Gastrocnemius medialis (tissue), 4 donors: ENCODE measurements at regions not wholly inside any gene's neighbourhood (a gene's known extent, or its start where the extent isn't known, plus 50 kb on each side); places are given as distances from the start of the nearest gene placed in this dataset.

Experiments used
- ATAC-seq, 2 donors: fragments of 150-250 bp; one replicate each; pipeline ENCODE4 v1.9.1; 2016
- DNase-seq, 2 donors: peaks; one replicate each; pipeline ENCODE4 v3.0.0-alpha.2; 2019
- H3K27ac ChIP-seq, 4 donors: fragments of 200-600 bp; sonication (generic); 1 replicate in 1 of 4; 2 replicates in 3 of 4; pipeline ENCODE4 v1.5.1; 2016 to 2018; ENCODE audit warnings: mild to moderate bottlenecking in 2 of 4, moderate library complexity in 1 of 4
- H3K27me3 ChIP-seq, 3 donors: fragments of 200-600 bp; sonication (generic) in 2 of 3; 1 replicate in 1 of 3; 2 replicates in 2 of 3; pipeline versions ENCODE4 v1.5.1 to v1.6.0; 2016 to 2019; ENCODE audit warnings: mild to moderate bottlenecking in 1 of 3, moderate library complexity in 1 of 3
- H3K36me3 ChIP-seq, 2 donors: fragments of 200-600 bp; sonication (generic) in 1 of 2; one replicate each; pipeline ENCODE4 v1.5.1; 2017 to 2018
- H3K4me1 ChIP-seq, 2 donors: fragments of 200-600 bp; sonication (generic) in 1 of 2; one replicate each; pipeline ENCODE4 v1.5.1; 2016 to 2017; ENCODE audit warnings: mild to moderate bottlenecking in 2 of 2
- H3K4me3 ChIP-seq, 4 donors: fragments of 200-600 bp; sonication (generic) in 3 of 4; 1 replicate in 1 of 4; 2 replicates in 3 of 4; pipeline ENCODE4 v1.5.1; 2016 to 2019; ENCODE audit warnings: mild to moderate bottlenecking in 2 of 4
- H3K9me3 ChIP-seq, 3 donors: fragments of 200-600 bp; sonication (generic) in 2 of 3; 1 replicate in 1 of 3; 2 replicates in 2 of 3; pipeline ENCODE4 v1.5.1; 2016 to 2019
- CTCF ChIP-seq, 5 experiments: fragments of 450-650 bp in 3 of 5; fragments of 200-600 bp in 2 of 5; sonication (generic) in 2 of 5; IDR thresholded peaks in 4 of 5; conservative IDR thresholded peaks in 1 of 5; 1 replicate in 4 of 5; 2 replicates in 1 of 5; pipeline ENCODE4 v1.5.1; 2016 to 2019; ENCODE audit warnings: antibody characterized with exemption in 5 of 5, mild to moderate bottlenecking in 3 of 5, moderate library complexity in 3 of 5
- POLR2A ChIP-seq, 2 donors: fragments of 450-650 bp; IDR thresholded peaks; one replicate each; pipeline ENCODE4 v1.6.1; 2017; ENCODE audit warnings: antibody characterized with exemption in 2 of 2, mild to moderate bottlenecking in 2 of 2, moderate library complexity in 2 of 2
- in situ Hi-C, 4 donors: fragments of 200-750 bp; cut with MboI; loops; one replicate each; pipeline versions ENCODE4 v1.15.0 to v1.8.0; 2017; ENCODE audit warnings: low sequenced_read_pairs in 4 of 4
- intact Hi-C: fragments of 100-400 bp; cut with DNase I; formaldehyde crosslinking; loops from one replicate; pipeline ENCODE4 v1.15.1; 2023; ENCODE audit warnings: low total_unique reads

- Histone ChIP-seq H3K36me3 (no peaks in the 10 kb centered on the region), H3K9me3 (no peaks in the 10 kb centered on the region), H3K27ac (peak overlapping the region in 1 of 4 donors; percentile 27), H3K4me1 (no peaks in the 10 kb centered on the region), H3K4me3 (no peak overlapping the region), H3K27me3 (no peaks in the 10 kb centered on the region)
- TF ChIP-seq POLR2A (IDR thresholded peaks at IDR 0.05), result no peak
- no peak for TF ChIP-seq CTCF (IDR thresholded peaks at IDR 0.05 in 4 of 5, conservative IDR thresholded peaks at IDR 0.05 in 1 of 5)
- intact Hi-C loops (no loop called here), in situ Hi-C loops (no loop called here)
- DNase-seq (no peak), ATAC-seq (peak; percentile 62 to 64)
These were observed 216.5 kb downstream of the PHLDA1 start for GRCh38 chr12:75814851-75815754.

GRCh38 chr12:75813072-75813471 lies 218.5 kb downstream of the PHLDA1 start:
- H3K4me1 ChIP-seq, result no peaks in the 10 kb centered on the region
- TF ChIP-seq CTCF (IDR thresholded peaks at IDR 0.05 in 4 of 5, conservative IDR thresholded peaks at IDR 0.05 in 1 of 5) (no peak), POLR2A (IDR thresholded peaks at IDR 0.05) (no peak)
- no peaks in the 10 kb centered on the region for H3K9me3 ChIP-seq
- no peak overlapping the region for H3K4me3 ChIP-seq
- intact Hi-C loops, result no loop called here
- ATAC-seq (no peak), DNase-seq (no peak)
- no peaks in the 10 kb centered on the region for H3K27me3 ChIP-seq
- H3K36me3 ChIP-seq, result no peaks in the 10 kb centered on the region
- in situ Hi-C loops, result no loop called here
- H3K27ac ChIP-seq, result no peak overlapping the region

- Histone ChIP-seq H3K36me3 (no peaks in the 10 kb centered on the region), H3K4me1 (no peaks in the 10 kb centered on the region), H3K9me3 (no peaks in the 10 kb centered on the region), H3K27me3 (no peaks in the 10 kb centered on the region), H3K4me3 (no peak overlapping the region), H3K27ac (no peak overlapping the region)
- intact Hi-C loops, result no loop called here
- TF ChIP-seq POLR2A (IDR thresholded peaks at IDR 0.05), result no peak
- DNase-seq (no peak), ATAC-seq (no peak)
- in situ Hi-C loops, result no loop called here
These were observed 219.1 kb downstream of the PHLDA1 start for GRCh38 chr12:75812271-75813018.

- H3K4me3 ChIP-seq, result no peak overlapping the region
- H3K36me3 ChIP-seq, result no peaks in the 10 kb centered on the region
- DNase-seq (no peak), ATAC-seq (no peak)
- TF ChIP-seq CTCF (IDR thresholded peaks at IDR 0.05 in 4 of 5, conservative IDR thresholded peaks at IDR 0.05 in 1 of 5), result no peak
- TF ChIP-seq POLR2A (IDR thresholded peaks at IDR 0.05), result no peak
- in situ Hi-C loops, result no loop called here
- no peaks in the 10 kb centered on the region for H3K27me3 ChIP-seq
- H3K27ac ChIP-seq, result no peak overlapping the region
- intact Hi-C loops, result no loop called here
- no peaks in the 10 kb centered on the region for H3K9me3 ChIP-seq
- H3K4me1 ChIP-seq, result no peaks in the 10 kb centered on the region
These were observed 221.8 kb downstream of the PHLDA1 start for GRCh38 chr12:75809746-75810145.

- Histone ChIP-seq H3K27ac (no peak overlapping the region), H3K4me3 (no peak overlapping the region), H3K27me3 (no peaks in the 10 kb centered on the region), H3K36me3 (no peaks in the 10 kb centered on the region), H3K9me3 (no peaks in the 10 kb centered on the region), H3K4me1 (no peaks in the 10 kb centered on the region)
- in situ Hi-C loops (no loop called here), intact Hi-C loops (no loop called here)
- DNase-seq, result no peak
- TF ChIP-seq POLR2A (IDR thresholded peaks at IDR 0.05) (no peak), CTCF (IDR thresholded peaks at IDR 0.05 in 4 of 5, conservative IDR thresholded peaks at IDR 0.05 in 1 of 5) (no peak)
- ATAC-seq, result no peak
These were observed 224.1 kb downstream of the PHLDA1 start for GRCh38 chr12:75807494-75807893.
